SK-N-SH treated with all-trans-retinoic acid at 6 μM for 48 hours (cell line): ENCODE measurements at regions not wholly inside any gene's neighbourhood (a gene's known extent, or its start where the extent isn't known, plus 50 kb on each side); places are given as distances from the start of the nearest gene placed in this dataset.

Experiments
- ESRRG ChIP-seq: fragments of 250-450 bp; sonication (Bioruptor Pico); IDR thresholded peaks from 2 replicates; pipeline ENCODE4 v1.6.1; 2021; ENCODE audit warnings: mild to moderate bottlenecking
- PATZ1 ChIP-seq: fragments of 250-450 bp; sonication (Bioruptor Pico); IDR thresholded peaks from 2 replicates; pipeline ENCODE4 v1.8.0; 2020; ENCODE audit warnings: mild to moderate bottlenecking, moderate library complexity, borderline replicate concordance
- SNAI2 ChIP-seq: fragments of 250-450 bp; sonication (Bioruptor Pico); IDR thresholded peaks from 2 replicates; pipeline ENCODE4 v1.5.0; 2020; ENCODE audit warnings: mild to moderate bottlenecking, moderate library complexity
- TOX ChIP-seq: fragments of 250-450 bp; sonication (Bioruptor Pico); IDR thresholded peaks from 2 replicates; pipeline ENCODE4 v1.8.0; 2021; ENCODE audit warnings: mild to moderate bottlenecking, moderate library complexity, borderline replicate concordance
- ZC3H10 ChIP-seq: fragments of 250-450 bp; sonication (Bioruptor Pico); IDR thresholded peaks from 2 replicates; pipeline ENCODE4 v1.5.1; 2021; ENCODE audit warnings: mild to moderate bottlenecking, moderate library complexity

GRCh38 chr2:103512442-103512841, 750.6 kb downstream of the TMEM182 start:
- TF ChIP-seq TOX: no peak
- no peak for TF ChIP-seq ZC3H10 (CRISPR knock-in tag)
- TF ChIP-seq SNAI2: no peak
- no peak for TF ChIP-seq PATZ1 (CRISPR knock-in tag)
- no peak for TF ChIP-seq ESRRG
